HCT116 (cell line): ENCODE measurements at regions not wholly inside any gene's neighbourhood (a gene's known extent, or its start where the extent isn't known, plus 50 kb on each side); places are given as distances from the start of the nearest gene placed in this dataset.

ENCODE experiments used
- ATAC-seq: fragments of 200-7000 bp; cut with Tn5 transposase; 2 replicates; pipeline ENCODE4 v1.9.1; 2020; ENCODE audit warnings: mild to moderate bottlenecking, moderate library complexity
- BruUV-seq: library from RNA; stranded (reverse); fragments of 400-500 nt; replicated peaks from 2 replicates; lab custom pipeline; 2021; lab: Mats Ljungman, UMichigan
- CTCF ChIA-PET: fragments of 300-600 bp; sonication (Branson Sonifier 250); formaldehyde crosslinking; loops from one replicate; lab custom pipeline; 2021; ENCODE audit warnings: antibody characterized with exemption; lab: Charles Lee
- POLR2A ChIA-PET: fragments of 300-600, 350-600 bp; sonication (Branson Sonifier 250); formaldehyde crosslinking; loops from one replicate; lab custom pipeline; 2021; ENCODE audit warnings: antibody characterized with exemption; lab: Charles Lee
- RAD21 ChIA-PET, 2 experiments: fragments of 300-600 bp; sonication (Branson Sonifier 250); formaldehyde crosslinking; loops; one replicate each; lab custom pipeline; 2023; ENCODE audit warnings: low total read pairs in 2 of 2; ENCODE audit not compliant: uncharacterized antibody in 2 of 2, unreplicated experiment in 2 of 2, low non-redundant PET in 1 of 2; lab: Charles Lee
- DNase-seq: peaks from one replicate; pipeline ENCODE4 v3.0.0-alpha.2; 2010; ENCODE audit warnings: low read depth, low spot score
- H2AFZ ChIP-seq: fragments of 200-600 bp; shearing (Covaris generic), sonication (generic); 2 replicates; pipeline ENCODE4 v1.6.1; 2017; ENCODE audit warnings: low read depth, mixed run types, mixed read lengths, antibody characterized with exemption, low read length; ENCODE audit not compliant: poor library complexity, severe bottlenecking
- H3K27ac ChIP-seq: 2 replicates; pipeline ENCODE4 v1.5.1; 2012; ENCODE audit warnings: low read depth, low read length
- H3K27me3 ChIP-seq: fragments of 200-600 bp; sonication (generic); 2 replicates; pipeline ENCODE4 v1.6.1; 2016; ENCODE audit warnings: mixed run types, low read length, mixed read lengths; ENCODE audit not compliant: insufficient read depth
- H3K36me3 ChIP-seq, 2 experiments: fragments of 200-500 bp in 1 of 2; fragments of 200-600 bp in 1 of 2; sonication (Bioruptor generic) in 1 of 2; sonication (generic) in 1 of 2; 2 replicates each; pipeline versions ENCODE4 v1.5.1 to v1.6.1; 2014 to 2016; ENCODE audit warnings: low read length in 2 of 2, inconsistent platforms in 1 of 2, mixed read lengths in 1 of 2, mixed run types in 1 of 2; ENCODE audit not compliant: insufficient read depth in 2 of 2, control insufficient read depth in 1 of 2
- H3K4me1 ChIP-seq, 2 experiments: fragments of 200-600 bp in 1 of 2; sonication (generic) in 1 of 2; 2 replicates each; pipeline versions ENCODE4 v1.5.1 to v1.6.1; 2012 to 2017; ENCODE audit warnings: low read length in 2 of 2, inconsistent platforms in 1 of 2, mild to moderate bottlenecking in 1 of 2, mixed read lengths in 1 of 2, mixed run types in 1 of 2, moderate library complexity in 1 of 2; ENCODE audit not compliant: insufficient read depth in 2 of 2, control insufficient read depth in 1 of 2
- H3K4me2 ChIP-seq: fragments of 200-600 bp; sonication (generic); 2 replicates; pipeline ENCODE4 v1.6.1; 2017; ENCODE audit warnings: mixed run types, low read length, mixed read lengths
- H3K4me3 ChIP-seq, 2 experiments: fragments of 200-600 bp in 1 of 2; sonication (generic) in 1 of 2; replicated peaks in 1 of 2; 2 replicates each; pipeline ENCODE4 v1.5.1; 2011 to 2016; ENCODE audit warnings: low read length in 2 of 2, control low read depth in 1 of 2, low read depth in 1 of 2, mild to moderate bottlenecking in 1 of 2, mixed read lengths in 1 of 2, mixed run types in 1 of 2
- H3K79me2 ChIP-seq: fragments of 200-600 bp; sonication (generic); 2 replicates; pipeline ENCODE4 v1.6.1; 2017; ENCODE audit warnings: mild to moderate bottlenecking, mixed run types, low read length, moderate library complexity, mixed read lengths; ENCODE audit not compliant: insufficient read depth
- H3K9ac ChIP-seq: fragments of 200-600 bp; sonication (generic); 2 replicates; pipeline ENCODE4 v1.6.1; 2016; ENCODE audit warnings: low read length, mixed read lengths
- H3K9me2 ChIP-seq: fragments of 200-600 bp; sonication (generic), shearing (Covaris generic); 2 replicates; pipeline ENCODE4 v1.6.1; 2017; ENCODE audit warnings: mixed run types, mild to moderate bottlenecking, moderate library complexity; ENCODE audit not compliant: insufficient read depth
- H3K9me3 ChIP-seq, 2 experiments: fragments of 200-500 bp in 1 of 2; fragments of 200-600 bp in 1 of 2; sonication (Bioruptor generic) in 1 of 2; sonication (generic) in 1 of 2; 2 replicates each; pipeline ENCODE4 v1.6.1; 2014 to 2017; ENCODE audit warnings: low read length in 2 of 2, mixed read lengths in 2 of 2, inconsistent platforms in 1 of 2, low read depth in 1 of 2, mild to moderate bottlenecking in 1 of 2, mixed run types in 1 of 2, moderate library complexity in 1 of 2; ENCODE audit not compliant: control insufficient read depth in 1 of 2, insufficient read depth in 1 of 2
- H4K20me1 ChIP-seq: fragments of 200-600 bp; sonication (generic), shearing (Covaris generic); 2 replicates; pipeline ENCODE4 v1.6.1; 2017; ENCODE audit warnings: mixed run types, mild to moderate bottlenecking, moderate library complexity; ENCODE audit not compliant: insufficient read depth
- CEBPB ChIP-seq: IDR thresholded peaks from 2 replicates; pipeline ENCODE4 v1.6.1; 2012; ENCODE audit warnings: low read depth
- EGR1 ChIP-seq: IDR thresholded peaks from 2 replicates; pipeline ENCODE4 v1.6.1; 2012; ENCODE audit warnings: low read depth
- FOSL1 ChIP-seq: IDR thresholded peaks from 2 replicates; pipeline ENCODE4 v1.6.1; 2012; ENCODE audit warnings: low read depth
- POLR2AphosphoS5 ChIP-seq: IDR thresholded peaks from 2 replicates; pipeline ENCODE4 v1.6.1; 2011; ENCODE audit warnings: mild to moderate bottlenecking, low read depth, low read length, moderate library complexity
- SIN3A ChIP-seq: IDR thresholded peaks from 2 replicates; pipeline ENCODE4 v1.6.1; 2012; ENCODE audit warnings: low read depth
- SRF ChIP-seq: IDR thresholded peaks from 2 replicates; pipeline ENCODE4 v1.6.1; 2012; ENCODE audit warnings: low read depth
- TCF7L2 ChIP-seq: IDR thresholded peaks from 2 replicates; pipeline ENCODE4 v1.7.0; 2011; ENCODE audit warnings: borderline replicate concordance, inconsistent platforms; ENCODE audit not compliant: insufficient read depth, insufficient read length; ENCODE audit errors: extremely low read depth
- ZFX ChIP-seq: fragments of 450-650 bp; IDR thresholded peaks from 2 replicates; pipeline ENCODE4 v1.6.1; 2017
- ZNF274 ChIP-seq: fragments of 200-500 bp; sonication (Bioruptor generic); IDR thresholded peaks from 2 replicates; pipeline ENCODE4 v1.6.1; 2014; ENCODE audit warnings: mild to moderate bottlenecking, low read depth, low read length, inconsistent platforms
- intact Hi-C: fragments of 100-400 bp; cut with micrococcal nuclease; formaldehyde crosslinking; loops from 2 replicates; pipeline ENCODE4 v1.10.0; 2022
- TF ChIP-seq, protein P1 (sequence below): IDR thresholded peaks from 2 replicates; pipeline ENCODE4 v1.6.1; 2011; ENCODE audit warnings: mild to moderate bottlenecking, low read length, moderate library complexity; ENCODE audit not compliant: insufficient replicate concordance; ENCODE audit errors: extremely low read depth

DNA sequence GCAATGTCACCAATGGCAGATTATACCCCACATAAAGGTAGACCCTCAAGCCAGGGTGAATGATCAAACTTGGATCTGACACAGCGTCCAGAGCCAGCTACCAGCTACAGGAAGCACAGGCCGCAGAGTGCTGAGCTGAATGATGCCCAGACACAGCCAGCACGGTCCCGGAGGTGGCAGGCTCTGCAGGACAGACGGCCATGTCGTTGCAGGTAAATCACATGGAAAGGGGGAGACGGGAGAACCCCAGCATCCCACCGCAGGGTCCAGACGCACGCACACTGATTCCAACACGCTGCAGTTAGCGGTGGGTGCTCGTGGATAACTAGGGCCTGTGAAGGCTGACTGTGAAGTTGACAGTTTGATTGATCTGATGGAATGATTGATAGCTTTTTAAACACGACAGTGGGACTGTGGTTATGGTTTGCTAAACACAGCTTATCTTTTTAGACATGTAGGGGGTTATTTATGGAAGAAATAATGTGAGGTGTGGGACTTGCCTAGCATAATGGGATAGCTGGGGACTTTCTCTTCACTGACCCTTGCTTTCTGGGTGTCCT lies 228.5 kb downstream of the ERMARD start:
- BruUV-seq = no TSS peak
- Histone ChIP-seq H3K27me3 (peaks cover 11% of the 10 kb centered on the region; the same call in 1 of the 2 replicates), H2AFZ (no peak overlapping the region), H3K9me2 (no peaks in the 10 kb centered on the region), H3K4me3 (no peak overlapping the region), H3K79me2 (no peaks in the 10 kb centered on the region), H3K27ac (no peak overlapping the region), H3K9me3 (no peaks in the 10 kb centered on the region), H3K36me3 (no peaks in the 10 kb centered on the region), H3K4me2 (no peak overlapping the region), H3K9ac (no peak overlapping the region), H3K4me1 (no peaks in the 10 kb centered on the region), H4K20me1 (no peaks in the 10 kb centered on the region)
- no peak for TF ChIP-seq ZFX
- DNase-seq (no peak), ATAC-seq (no peak)
- ChIA-PET CTCF (no interaction called here), RAD21 (no interaction called here), POLR2A (no interaction called here)
- intact Hi-C loops = no loop called here

DNA sequence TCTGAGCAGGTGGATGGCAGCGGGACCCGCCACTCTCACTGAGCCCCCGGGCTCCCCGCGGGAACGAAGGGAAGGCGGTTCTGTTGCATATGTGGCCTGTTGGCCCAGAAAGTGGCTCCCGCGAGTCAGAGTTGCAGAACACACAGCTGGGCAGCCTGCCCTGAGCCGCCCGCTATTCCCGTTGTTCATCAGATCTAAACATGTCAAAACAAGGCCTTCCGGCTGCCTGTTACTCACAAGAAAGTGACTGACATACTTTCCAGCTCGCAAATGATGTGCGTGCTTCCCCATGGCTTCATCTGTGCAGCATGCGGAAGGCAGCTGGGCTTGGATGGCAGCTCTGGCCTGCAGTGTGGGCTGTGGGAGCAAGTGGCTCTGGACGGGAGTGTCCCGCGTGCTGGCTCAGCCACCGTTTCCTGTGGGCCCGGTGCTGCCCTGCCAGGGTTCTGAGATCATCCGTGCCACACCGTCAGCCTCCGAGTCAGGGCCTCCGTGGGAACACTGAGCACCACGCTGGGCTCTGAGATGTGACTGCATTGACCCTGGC lies 227.3 kb downstream of the ERMARD start:
- H3K9ac ChIP-seq = no peak overlapping the region
- intact Hi-C loops = no loop called here
- no peaks in the 10 kb centered on the region for H3K79me2 ChIP-seq
- TF ChIP-seq POLR2AphosphoS5 = no peak
- no peak for TF ChIP-seq TCF7L2
- no peak for TF ChIP-seq FOSL1
- no peak for TF ChIP-seq SIN3A
- TF ChIP-seq SRF = no peak
- TF ChIP-seq ZNF274 = no peak
- TF ChIP-seq, protein P1, sequence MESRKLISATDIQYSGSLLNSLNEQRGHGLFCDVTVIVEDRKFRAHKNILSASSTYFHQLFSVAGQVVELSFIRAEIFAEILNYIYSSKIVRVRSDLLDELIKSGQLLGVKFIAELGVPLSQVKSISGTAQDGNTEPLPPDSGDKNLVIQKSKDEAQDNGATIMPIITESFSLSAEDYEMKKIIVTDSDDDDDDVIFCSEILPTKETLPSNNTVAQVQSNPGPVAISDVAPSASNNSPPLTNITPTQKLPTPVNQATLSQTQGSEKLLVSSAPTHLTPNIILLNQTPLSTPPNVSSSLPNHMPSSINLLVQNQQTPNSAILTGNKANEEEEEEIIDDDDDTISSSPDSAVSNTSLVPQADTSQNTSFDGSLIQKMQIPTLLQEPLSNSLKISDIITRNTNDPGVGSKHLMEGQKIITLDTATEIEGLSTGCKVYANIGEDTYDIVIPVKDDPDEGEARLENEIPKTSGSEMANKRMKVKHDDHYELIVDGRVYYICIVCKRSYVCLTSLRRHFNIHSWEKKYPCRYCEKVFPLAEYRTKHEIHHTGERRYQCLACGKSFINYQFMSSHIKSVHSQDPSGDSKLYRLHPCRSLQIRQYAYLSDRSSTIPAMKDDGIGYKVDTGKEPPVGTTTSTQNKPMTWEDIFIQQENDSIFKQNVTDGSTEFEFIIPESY = no peak
- TF ChIP-seq CEBPB = no peak
- TF ChIP-seq EGR1 = no peak
- no peaks in the 10 kb centered on the region for H3K9me2 ChIP-seq
- H3K4me1 ChIP-seq = no peaks in the 10 kb centered on the region
- no peak overlapping the region for H3K4me3 ChIP-seq
- ChIA-PET POLR2A (no interaction called here), CTCF (no interaction called here), RAD21 (no interaction called here)
- no peaks in the 10 kb centered on the region for H4K20me1 ChIP-seq
- BruUV-seq = no TSS peak
- no peak overlapping the region for H3K27ac ChIP-seq
- no peaks in the 10 kb centered on the region for H3K36me3 ChIP-seq
- H2AFZ ChIP-seq = no peak overlapping the region
- no peaks in the 10 kb centered on the region for H3K9me3 ChIP-seq
- DNase-seq (no peak), ATAC-seq (no peak)
- H3K27me3 ChIP-seq = peaks cover 11% of the 10 kb centered on the region; the same call in 1 of the 2 replicates
- no peak overlapping the region for H3K4me2 ChIP-seq
